Gastroesophageal sphincter (tissue), 3 donors: ENCODE measurements at regions not wholly inside any gene's neighbourhood (a gene's known extent, or its start where the extent isn't known, plus 50 kb on each side); places are given as distances from the start of the nearest gene placed in this dataset.
"Not testable (repeated sequence)": the region's sequence is repeated elsewhere in the genome, so short reads cannot be mapped to it uniquely, and the experiment has no call there.

Source experiments
- POLR2A ChIP-seq, 2 donors: fragments of 450-650 bp; IDR thresholded peaks; one replicate each; pipeline ENCODE4 v1.6.1; 2017; ENCODE audit warnings: antibody characterized with exemption in 2 of 2, mild to moderate bottlenecking in 2 of 2, moderate library complexity in 1 of 2
- POLR2AphosphoS5 ChIP-seq: sonication (generic); formaldehyde crosslinking; IDR thresholded peaks from one replicate; pipeline ENCODE4 v1.6.1; 2017; ENCODE audit warnings: antibody characterized with exemption
- TF ChIP-seq, protein P1 (sequence below), 4 experiments: fragments of 200-600 bp in 2 of 4; fragments of 450-650 bp in 2 of 4; sonication (generic) in 1 of 4; IDR thresholded peaks; one replicate each; pipeline ENCODE4 v1.5.1; 2017 to 2019; ENCODE audit warnings: antibody characterized with exemption in 4 of 4, mild to moderate bottlenecking in 2 of 4, moderate library complexity in 2 of 4

DNA sequence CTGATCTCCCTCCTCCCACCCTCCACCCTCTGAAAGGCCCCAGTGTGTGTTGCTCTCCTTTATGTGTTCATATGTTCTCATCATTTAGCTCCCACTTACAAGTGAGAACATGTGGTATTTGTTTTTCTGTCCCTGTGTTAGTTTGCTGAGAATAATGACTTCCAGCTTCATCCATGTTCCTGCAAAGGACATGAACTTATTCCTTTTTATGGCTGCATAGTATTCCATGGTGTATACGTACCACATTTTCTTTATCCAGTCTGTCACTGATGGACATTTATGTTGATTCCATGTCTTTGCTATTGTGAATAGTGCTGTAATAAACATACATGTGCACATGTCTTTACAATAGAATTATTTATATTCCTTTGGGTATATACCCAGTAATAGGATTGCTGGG lies 67.0 kb upstream of the ARL15 start:
- not testable (repeated sequence) for TF ChIP-seq POLR2AphosphoS5; POLR2A (IDR thresholded peaks at IDR 0.05)
- TF ChIP-seq, protein P1, sequence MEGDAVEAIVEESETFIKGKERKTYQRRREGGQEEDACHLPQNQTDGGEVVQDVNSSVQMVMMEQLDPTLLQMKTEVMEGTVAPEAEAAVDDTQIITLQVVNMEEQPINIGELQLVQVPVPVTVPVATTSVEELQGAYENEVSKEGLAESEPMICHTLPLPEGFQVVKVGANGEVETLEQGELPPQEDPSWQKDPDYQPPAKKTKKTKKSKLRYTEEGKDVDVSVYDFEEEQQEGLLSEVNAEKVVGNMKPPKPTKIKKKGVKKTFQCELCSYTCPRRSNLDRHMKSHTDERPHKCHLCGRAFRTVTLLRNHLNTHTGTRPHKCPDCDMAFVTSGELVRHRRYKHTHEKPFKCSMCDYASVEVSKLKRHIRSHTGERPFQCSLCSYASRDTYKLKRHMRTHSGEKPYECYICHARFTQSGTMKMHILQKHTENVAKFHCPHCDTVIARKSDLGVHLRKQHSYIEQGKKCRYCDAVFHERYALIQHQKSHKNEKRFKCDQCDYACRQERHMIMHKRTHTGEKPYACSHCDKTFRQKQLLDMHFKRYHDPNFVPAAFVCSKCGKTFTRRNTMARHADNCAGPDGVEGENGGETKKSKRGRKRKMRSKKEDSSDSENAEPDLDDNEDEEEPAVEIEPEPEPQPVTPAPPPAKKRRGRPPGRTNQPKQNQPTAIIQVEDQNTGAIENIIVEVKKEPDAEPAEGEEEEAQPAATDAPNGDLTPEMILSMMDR (IDR thresholded peaks at IDR 0.05), result not testable (repeated sequence)
